ENCODE measurements at regions not wholly inside any gene's neighbourhood (a gene's known extent, or its start where the extent isn't known, plus 50 kb on each side); places are given as distances from the start of the nearest gene placed in this dataset.

- CTCF ChIA-PET = no interaction called here
- POLR2A ChIA-PET = interaction anchor here (0.7 kb wide), 1 partner anchor 12 kb away, joined by 5 read pairs; no protein-coding TSS in a partner anchor
These were observed 127.0 kb downstream of the CHSY1 start for GRCh38 chr15:101124731-101125451.

GRCh38 chr15:101123222-101123910, 128.5 kb downstream of the CHSY1 start:
- TF ChIP-seq CTCF (IDR thresholded peaks at IDR 0.05; ENCODE audit: control extremely low read depth, extremely low read depth, low read depth, missing control alignments) = no peak
- DNase-seq (ENCODE audit: extremely low spot score) = no peak
- ChIA-PET POLR2A (no interaction called here), CTCF (no interaction called here)

More at GRCh38 chr15:101124731-101125451, 127.0 kb downstream of the CHSY1 start:
- TF ChIP-seq CTCF (IDR thresholded peaks at IDR 0.05; ENCODE audit: control extremely low read depth, extremely low read depth, low read depth, missing control alignments) = no peak
- no peak for DNase-seq (ENCODE audit: extremely low spot score)

- ChIA-PET CTCF (interaction anchor here (1.4 to 1.6 kb wide), 2 partner anchors 11 to 136 kb away, joined by 3 to 6 read pairs; no protein-coding TSS in a partner anchor), POLR2A (no interaction called here)
- no peak for TF ChIP-seq CTCF (IDR thresholded peaks at IDR 0.05; ENCODE audit: control extremely low read depth, extremely low read depth, low read depth, missing control alignments)
- DNase-seq (ENCODE audit: extremely low spot score) = no peak
These were observed 129.0 kb downstream of the CHSY1 start for GRCh38 chr15:101122806-101123205.

- TF ChIP-seq CTCF (IDR thresholded peaks at IDR 0.05; ENCODE audit: control extremely low read depth, extremely low read depth, low read depth, missing control alignments) = no peak
- no peak for DNase-seq (ENCODE audit: extremely low spot score)
- ChIA-PET POLR2A (no interaction called here), CTCF (interaction anchor here (0.6 to 1.6 kb wide), 4 partner anchors 11 to 136 kb away, joined by 3 to 6 read pairs (median 3); partner anchors contain the start of gene CHSY1)
These were observed 129.6 kb downstream of the CHSY1 start for GRCh38 chr15:101122266-101122665.

- DNase-seq (ENCODE audit: extremely low spot score) = peak; percentile 74
- POLR2A ChIA-PET = no interaction called here
- TF ChIP-seq CTCF (IDR thresholded peaks at IDR 0.05; ENCODE audit: control extremely low read depth, extremely low read depth, low read depth, missing control alignments) = peak; percentile 65
- CTCF ChIA-PET = interaction anchor here (0.6 to 1.6 kb wide), 5 partner anchors 10 to 137 kb away, joined by 3 to 6 read pairs (median 3); partner anchors contain the start of gene CHSY1
These were observed 130.2 kb downstream of the CHSY1 start for GRCh38 chr15:101121511-101122090.

- DNase-seq (ENCODE audit: extremely low spot score) = no peak
- POLR2A ChIA-PET = no interaction called here
- CTCF ChIA-PET = interaction anchor here (1.3 kb wide), 1 partner anchor 15 kb away, joined by 3 read pairs; no protein-coding TSS in a partner anchor
- no peak for TF ChIP-seq CTCF (IDR thresholded peaks at IDR 0.05; ENCODE audit: control extremely low read depth, extremely low read depth, low read depth, missing control alignments)
These were observed 130.9 kb downstream of the CHSY1 start for GRCh38 chr15:101120987-101121386.
